Mesenchymal stem cell (in vitro differentiated cells and primary cell): ENCODE measurements at regions not wholly inside any gene's neighbourhood (a gene's known extent, or its start where the extent isn't known, plus 50 kb on each side); places are given as distances from the start of the nearest gene placed in this dataset.
A peak's percentile ranks its signal among the peaks of the same experiment; 100 is the strongest.

Experiments used
- DNase-seq: peaks from one replicate; pipeline ENCODE4 v3.0.0-alpha.2; 2013
- H2AFZ ChIP-seq: one replicate; pipeline ENCODE4 v1.6.1; 2013; ENCODE audit warnings: low read depth, mild to moderate bottlenecking, control low read depth, inconsistent platforms, low read length, moderate library complexity
- H2AK5ac ChIP-seq: 2 replicates; pipeline ENCODE4 v1.6.1; 2013; ENCODE audit warnings: low read length, moderate library complexity, mild to moderate bottlenecking, inconsistent platforms; ENCODE audit not compliant: severe bottlenecking
- H2BK120ac ChIP-seq: one replicate; pipeline ENCODE4 v1.6.1; 2013; ENCODE audit warnings: low read depth, mild to moderate bottlenecking, inconsistent platforms, low read length, moderate library complexity
- H2BK12ac ChIP-seq, 2 experiments: one replicate each; pipeline ENCODE4 v1.6.1; 2013; ENCODE audit warnings: inconsistent platforms in 2 of 2, low read length in 2 of 2, mild to moderate bottlenecking in 2 of 2, moderate library complexity in 2 of 2, control low read depth in 1 of 2
- H2BK15ac ChIP-seq: one replicate; pipeline ENCODE4 v1.6.1; 2013; ENCODE audit warnings: mild to moderate bottlenecking, low read depth, inconsistent platforms; ENCODE audit not compliant: poor library complexity, severe bottlenecking
- H2BK5ac ChIP-seq: 2 replicates; pipeline ENCODE4 v1.6.1; 2013; ENCODE audit warnings: low read depth, mild to moderate bottlenecking, low read length, control low read depth, inconsistent platforms; ENCODE audit not compliant: poor library complexity, severe bottlenecking
- H3K14ac ChIP-seq, 2 experiments: one replicate each; pipeline ENCODE4 v1.6.1; 2013; ENCODE audit warnings: inconsistent platforms in 2 of 2, low read length in 2 of 2, control low read depth in 1 of 2, mild to moderate bottlenecking in 1 of 2, moderate library complexity in 1 of 2
- H3K18ac ChIP-seq, 2 experiments: one replicate each; pipeline ENCODE4 v1.6.1; 2013; ENCODE audit warnings: inconsistent platforms in 2 of 2, low read length in 2 of 2, control low read depth in 1 of 2, low read depth in 1 of 2, mild to moderate bottlenecking in 1 of 2
- H3K23ac ChIP-seq, 2 experiments: one replicate each; pipeline ENCODE4 v1.6.1; 2013; ENCODE audit warnings: inconsistent platforms in 2 of 2, low read length in 2 of 2, mild to moderate bottlenecking in 2 of 2, moderate library complexity in 2 of 2, control low read depth in 1 of 2
- H3K27ac ChIP-seq: 2 replicates; pipeline ENCODE4 v1.5.1; 2013; ENCODE audit warnings: mild to moderate bottlenecking, moderate library complexity, low read length, control low read depth, inconsistent platforms; ENCODE audit not compliant: poor library complexity, severe bottlenecking
- H3K27me3 ChIP-seq, 2 experiments: 2 replicates each; pipeline versions ENCODE4 v1.6.1 to v1.7.0; 2013; ENCODE audit warnings: low read length in 2 of 2, mild to moderate bottlenecking in 2 of 2, moderate library complexity in 2 of 2, control low read depth in 1 of 2, inconsistent platforms in 1 of 2; ENCODE audit not compliant: control insufficient read depth in 1 of 2, insufficient read depth in 1 of 2
- H3K36me3 ChIP-seq, 2 experiments: 2 replicates each; pipeline versions ENCODE4 v1.6.1 to v1.7.0; 2013; ENCODE audit warnings: low read length in 2 of 2, control low read depth in 1 of 2, inconsistent platforms in 1 of 2, low read depth in 1 of 2, mild to moderate bottlenecking in 1 of 2; ENCODE audit not compliant: insufficient read depth in 2 of 2, control insufficient read depth in 1 of 2
- H3K4ac ChIP-seq, 2 experiments: one replicate each; pipeline ENCODE4 v1.6.1; 2013; ENCODE audit warnings: inconsistent platforms in 2 of 2, low read length in 2 of 2, mild to moderate bottlenecking in 2 of 2, moderate library complexity in 2 of 2, control low read depth in 1 of 2, low read depth in 1 of 2
- H3K4me1 ChIP-seq: 2 replicates; pipeline ENCODE4 v1.6.1; 2013; ENCODE audit warnings: low read depth, low read length, control low read depth; ENCODE audit not compliant: control insufficient read depth, insufficient read depth
- H3K4me2 ChIP-seq: 2 replicates; pipeline ENCODE4 v1.6.1; 2013; ENCODE audit warnings: low read length, mild to moderate bottlenecking, inconsistent platforms; ENCODE audit not compliant: poor library complexity, severe bottlenecking
- H3K4me3 ChIP-seq, 2 experiments: 2 replicates each; pipeline versions ENCODE4 v1.5.1 to v1.7.0; 2013; ENCODE audit warnings: low read length in 2 of 2, mild to moderate bottlenecking in 2 of 2, control low read depth in 1 of 2, low read depth in 1 of 2; ENCODE audit not compliant: insufficient read depth in 1 of 2
- H3K79me1 ChIP-seq: replicated peaks from 2 replicates; pipeline ENCODE4 v1.6.1; 2013; ENCODE audit warnings: mild to moderate bottlenecking, control low read depth, low read length, inconsistent platforms; ENCODE audit not compliant: poor library complexity, severe bottlenecking
- H3K9ac ChIP-seq: 2 replicates; pipeline ENCODE4 v1.7.0; 2013; ENCODE audit warnings: mild to moderate bottlenecking, low read length, moderate library complexity
- H3K9me3 ChIP-seq: 2 replicates; pipeline ENCODE4 v1.7.0; 2013; ENCODE audit warnings: mild to moderate bottlenecking, low read length; ENCODE audit not compliant: control insufficient read depth
- H4K8ac ChIP-seq: one replicate; pipeline ENCODE4 v1.6.1; 2013; ENCODE audit warnings: inconsistent platforms, mild to moderate bottlenecking, low read length, moderate library complexity
- H4K91ac ChIP-seq: one replicate; pipeline ENCODE4 v1.6.1; 2013; ENCODE audit warnings: mild to moderate bottlenecking, low read length, inconsistent platforms
- WGBS: methylation state at CpG from one replicate; pipeline ENCODE4 v1.1.7; 2013; ENCODE audit warnings: mixed read lengths; 5-methylcytosine and 5-hydroxymethylcytosine counted together

- H2BK12ac ChIP-seq, result no peak overlapping the region
- H2AFZ ChIP-seq, result no peak overlapping the region
- H3K18ac ChIP-seq, result no peak overlapping the region
- no peak overlapping the region for H4K8ac ChIP-seq
- no peaks in the 10 kb centered on the region for H3K79me1 ChIP-seq
- no peak overlapping the region for H3K4ac ChIP-seq
- H4K91ac ChIP-seq, result no peak overlapping the region
- H3K9me3 ChIP-seq, result no peaks in the 10 kb centered on the region
- H3K23ac ChIP-seq, result no peak overlapping the region
- no peak overlapping the region for H2BK15ac ChIP-seq
- H2BK5ac ChIP-seq, result no peak overlapping the region
- 89% methylated on average over 1 of the region's 2 CpGs for WGBS
- H3K4me3 ChIP-seq, result no peak overlapping the region
- no peaks in the 10 kb centered on the region for H3K4me1 ChIP-seq
- no peak overlapping the region for H3K9ac ChIP-seq
- H2BK120ac ChIP-seq, result no peak overlapping the region
- no peak overlapping the region for H3K14ac ChIP-seq
- no peak overlapping the region for H3K4me2 ChIP-seq
- peak; percentile 5 for DNase-seq
- no peak overlapping the region for H3K27ac ChIP-seq
- H3K36me3 ChIP-seq, result no peaks in the 10 kb centered on the region
- H2AK5ac ChIP-seq, result no peak overlapping the region
- no peaks in the 10 kb centered on the region for H3K27me3 ChIP-seq
Measured at GRCh38 chr3:159144472-159144871, 342.6 kb downstream of the MFSD1 start.

- no peak overlapping the region for H3K4ac ChIP-seq
- no peak overlapping the region for H3K18ac ChIP-seq
- H3K79me1 ChIP-seq, result no peaks in the 10 kb centered on the region
- H3K14ac ChIP-seq, result no peak overlapping the region
- no peak overlapping the region for H2BK120ac ChIP-seq
- H3K27ac ChIP-seq, result no peak overlapping the region
- no peak overlapping the region for H4K91ac ChIP-seq
- H3K4me3 ChIP-seq, result no peak overlapping the region
- DNase-seq, result no peak
- no peaks in the 10 kb centered on the region for H3K36me3 ChIP-seq
- H3K27me3 ChIP-seq, result no peaks in the 10 kb centered on the region
- H2BK5ac ChIP-seq, result no peak overlapping the region
- no peaks in the 10 kb centered on the region for H3K4me1 ChIP-seq
- no peaks in the 10 kb centered on the region for H3K9me3 ChIP-seq
- no peak overlapping the region for H2AK5ac ChIP-seq
- H2AFZ ChIP-seq, result no peak overlapping the region
- no peak overlapping the region for H2BK12ac ChIP-seq
- no peak overlapping the region for H2BK15ac ChIP-seq
- no peak overlapping the region for H3K4me2 ChIP-seq
- H3K9ac ChIP-seq, result no peak overlapping the region
- H3K23ac ChIP-seq, result no peak overlapping the region
- no peak overlapping the region for H4K8ac ChIP-seq
Measured at GRCh38 chr3:159144891-159145290, 343.0 kb downstream of the MFSD1 start.

- H3K36me3 ChIP-seq, result no peaks in the 10 kb centered on the region
- no peak overlapping the region for H2BK15ac ChIP-seq
- no peak overlapping the region for H3K4ac ChIP-seq
- DNase-seq, result no peak
- H3K27ac ChIP-seq, result no peak overlapping the region
- H4K91ac ChIP-seq, result no peak overlapping the region
- H3K9me3 ChIP-seq, result no peaks in the 10 kb centered on the region
- H3K18ac ChIP-seq, result no peak overlapping the region
- no peak overlapping the region for H4K8ac ChIP-seq
- H3K4me2 ChIP-seq, result no peak overlapping the region
- H2BK120ac ChIP-seq, result no peak overlapping the region
- no peak overlapping the region for H3K9ac ChIP-seq
- no peak overlapping the region for H2AFZ ChIP-seq
- H2BK5ac ChIP-seq, result no peak overlapping the region
- H2AK5ac ChIP-seq, result no peak overlapping the region
- no peaks in the 10 kb centered on the region for H3K4me1 ChIP-seq
- no peak overlapping the region for H3K4me3 ChIP-seq
- H3K14ac ChIP-seq, result no peak overlapping the region
- H3K27me3 ChIP-seq, result no peaks in the 10 kb centered on the region
- WGBS, result no CpG with 5 or more reads among the region's 3 CpGs
- no peak overlapping the region for H3K23ac ChIP-seq
- no peaks in the 10 kb centered on the region for H3K79me1 ChIP-seq
- H2BK12ac ChIP-seq, result no peak overlapping the region
Measured at GRCh38 chr3:159146392-159146791, 344.5 kb downstream of the MFSD1 start.

- no peak for DNase-seq
- Histone ChIP-seq H2AK5ac (no peak overlapping the region), H2AFZ (no peak overlapping the region), H3K14ac (no peak overlapping the region), H3K27ac (no peak overlapping the region), H3K9me3 (no peaks in the 10 kb centered on the region), H3K23ac (no peak overlapping the region), H3K4me3 (no peak overlapping the region), H3K27me3 (no peaks in the 10 kb centered on the region), H3K79me1 (no peaks in the 10 kb centered on the region), H2BK5ac (no peak overlapping the region), H3K36me3 (no peaks in the 10 kb centered on the region), H2BK15ac (no peak overlapping the region), H3K18ac (no peak overlapping the region), H2BK120ac (no peak overlapping the region), H3K4me1 (no peaks in the 10 kb centered on the region), H3K4ac (no peak overlapping the region), H4K91ac (no peak overlapping the region), H3K9ac (no peak overlapping the region), H2BK12ac (no peak overlapping the region), H3K4me2 (no peak overlapping the region), H4K8ac (no peak overlapping the region)
- WGBS, result 100% methylated on average over 3 of the region's 4 CpGs
Measured at GRCh38 chr3:159146856-159147435, 345.1 kb downstream of the MFSD1 start.
